HepG2 (cell line): ENCODE measurements at regions not wholly inside any gene's neighbourhood (a gene's known extent, or its start where the extent isn't known, plus 50 kb on each side); places are given as distances from the start of the nearest gene placed in this dataset.

ENCODE experiments used
- ATAC-seq: fragments of 200-7000 bp; cut with Tn5 transposase; 3 replicates; pipeline ENCODE4 v1.9.1; 2020; ENCODE audit warnings: mild to moderate bottlenecking, moderate library complexity
- BruUV-seq: library from RNA; stranded (reverse); fragments of 400-500 nt; replicated peaks from 2 replicates; lab custom pipeline; 2021; lab: Mats Ljungman, UMichigan
- CTCF ChIA-PET: fragments of 300-600 bp; formaldehyde crosslinking; extraction: SDS; loops from one replicate; lab custom pipeline; 2021; ENCODE audit warnings: low total read pairs, inconsistent platforms, low intra/inter-chr PET ratio; lab: Yijun Ruan, JAX
- POLR2A ChIA-PET: fragments of 350-600 bp; sonication (Branson Sonifier 250); formaldehyde crosslinking; loops from one replicate; lab custom pipeline; 2020; ENCODE audit warnings: antibody characterized with exemption, inconsistent platforms; lab: Yijun Ruan, JAX
- DNase-seq: peaks from one replicate; pipeline ENCODE4 v3.0.0-alpha.2; 2015; ENCODE audit warnings: low spot score
- FAIRE-seq: peaks from 3 replicates; lab custom pipeline; 2011; peaks lifted over from hg19 to GRCh38; lab: Jason Lieb, UNC
- H2AFZ ChIP-seq: one replicate; pipeline ENCODE4 v1.6.1; 2011; ENCODE audit warnings: low read length, inconsistent platforms
- H3K27ac ChIP-seq: fragments of 300-600 bp; 3 replicates; pipeline ENCODE4 v1.8.0; 2011; ENCODE audit warnings: mixed run types, mild to moderate bottlenecking, mixed read lengths, low read length, inconsistent platforms; ENCODE audit not compliant: insufficient read depth; ENCODE audit errors: extremely low read length
- H3K27me3 ChIP-seq, 2 experiments: fragments of 200-600 bp in 1 of 2; 2 replicates in 1 of 2; 3 replicates in 1 of 2; pipeline versions ENCODE4 v1.6.0 to v1.8.0; 2011; ENCODE audit warnings: low read length in 2 of 2, mild to moderate bottlenecking in 2 of 2, moderate library complexity in 2 of 2, inconsistent platforms in 1 of 2; ENCODE audit not compliant: insufficient read depth in 2 of 2, control insufficient read depth in 1 of 2
- H3K36me3 ChIP-seq, 2 experiments: fragments of 200-600 bp in 1 of 2; replicated peaks in 1 of 2; 2 replicates in 1 of 2; 3 replicates in 1 of 2; pipeline versions ENCODE4 v1.5.1 to v1.8.0; 2011; ENCODE audit warnings: low read length in 2 of 2, inconsistent platforms in 1 of 2; ENCODE audit not compliant: insufficient read depth in 2 of 2, control insufficient read depth in 1 of 2
- H3K4me1 ChIP-seq: 2 replicates; pipeline ENCODE4 v1.5.1; 2012; ENCODE audit warnings: low read length, inconsistent platforms; ENCODE audit not compliant: insufficient read depth
- H3K4me2 ChIP-seq: 2 replicates; pipeline ENCODE4 v1.6.0; 2011; ENCODE audit warnings: low read depth, low read length, inconsistent platforms
- H3K4me3 ChIP-seq, 3 experiments: fragments of 200-600 bp in 1 of 3; sonication (generic), shearing (Covaris generic) in 1 of 3; replicated peaks in 1 of 3; 2 replicates each; pipeline ENCODE4 v1.5.1; 2011 to 2016; ENCODE audit warnings: low read length in 3 of 3, inconsistent platforms in 2 of 3, low read depth in 2 of 3, mild to moderate bottlenecking in 2 of 3, control low read depth in 1 of 3, mixed read lengths in 1 of 3; ENCODE audit not compliant: insufficient read depth in 1 of 3
- H3K79me2 ChIP-seq: one replicate; pipeline ENCODE4 v1.6.1; 2011; ENCODE audit warnings: low read length, inconsistent platforms; ENCODE audit not compliant: insufficient read depth
- H3K9ac ChIP-seq: 2 replicates; pipeline ENCODE4 v1.6.0; 2011; ENCODE audit warnings: mild to moderate bottlenecking, low read depth, low read length, inconsistent platforms; ENCODE audit not compliant: insufficient read depth
- H3K9me3 ChIP-seq: 2 replicates; pipeline ENCODE4 v1.5.1; 2012; ENCODE audit warnings: mild to moderate bottlenecking, low read length
- H4K20me1 ChIP-seq: 2 replicates; pipeline ENCODE4 v1.6.0; 2011; ENCODE audit warnings: inconsistent platforms, mild to moderate bottlenecking, low read length, moderate library complexity; ENCODE audit not compliant: insufficient read depth
- ATF7 ChIP-seq, 2 experiments: fragments of 450-650 bp in 1 of 2; sonication (generic) in 1 of 2; formaldehyde crosslinking in 1 of 2; IDR thresholded peaks; 2 replicates each; pipeline versions ENCODE4 v1.4.0 to v1.6.1; 2016 to 2020; ENCODE audit warnings: antibody characterized with exemption in 1 of 2, mild to moderate bottlenecking in 1 of 2, missing genetic modification reagents in 1 of 2
- CCAR2 ChIP-seq: fragments of 200-400 bp; formaldehyde crosslinking; optimal IDR thresholded peaks from 2 replicates; pipeline ENCODE3; 2018; ENCODE audit warnings: low read depth, mild to moderate bottlenecking, low read length, moderate library complexity
- EP300 ChIP-seq, 3 experiments: sonication (generic) in 1 of 3; formaldehyde crosslinking in 1 of 3; IDR thresholded peaks; 2 replicates each; pipeline versions ENCODE4 v1.5.1 to v1.6.1; 2011 to 2020; ENCODE audit warnings: low read depth in 2 of 3, low read length in 2 of 3, borderline replicate concordance in 1 of 3, improper control_type of control experiment in 1 of 3, mild to moderate bottlenecking in 1 of 3, missing genetic modification reagents in 1 of 3, moderate library complexity in 1 of 3
- HNF1B ChIP-seq: sonication (generic); formaldehyde crosslinking; IDR thresholded peaks from 2 replicates; pipeline ENCODE4 v1.5.1; 2020; ENCODE audit warnings: mild to moderate bottlenecking, moderate library complexity, missing genetic modification reagents
- IRF9 ChIP-seq: sonication (generic); formaldehyde crosslinking; IDR thresholded peaks from 2 replicates; pipeline ENCODE4 v1.8.0; 2022; ENCODE audit warnings: missing genetic modification reagents, mild to moderate bottlenecking, borderline replicate concordance
- ISX ChIP-seq: sonication (generic); formaldehyde crosslinking; conservative IDR thresholded peaks from 2 replicates; pipeline ENCODE4 v1.5.0; 2020; ENCODE audit warnings: missing genetic modification reagents
- MAFK ChIP-seq, 2 experiments: IDR thresholded peaks in 1 of 2; conservative IDR thresholded peaks in 1 of 2; 2 replicates each; pipeline ENCODE4 v1.6.1; 2011; ENCODE audit warnings: improper control_type of control experiment in 2 of 2, low read length in 2 of 2
- NFE2L2 ChIP-seq: fragments of 150-350 bp; IDR thresholded peaks from 2 replicates; pipeline ENCODE4 v1.6.1; 2014; ENCODE audit warnings: low read length
- PRDM10 ChIP-seq: sonication (generic); formaldehyde crosslinking; IDR thresholded peaks from 2 replicates; pipeline ENCODE4 v1.4.0; 2020; ENCODE audit warnings: low read depth, missing genetic modification reagents
- SKI ChIP-seq: fragments of 450-650 bp; IDR thresholded peaks from one replicate; pipeline ENCODE4 v1.6.1; 2018; ENCODE audit warnings: mild to moderate bottlenecking; ENCODE audit not compliant: partially characterized antibody
- SRSF9 ChIP-seq: fragments of 200-400 bp; formaldehyde crosslinking; IDR thresholded peaks from 2 replicates; pipeline ENCODE4 v1.6.1; 2018; ENCODE audit warnings: borderline replicate concordance, mild to moderate bottlenecking, low read depth, low read length; ENCODE audit not compliant: insufficient read depth, poor library complexity, severe bottlenecking
- TRIM24 ChIP-seq: sonication (generic); formaldehyde crosslinking; IDR thresholded peaks from 2 replicates; pipeline ENCODE4 v1.8.0; 2022; ENCODE audit warnings: mild to moderate bottlenecking, missing genetic modification reagents
- ZFP82 ChIP-seq: sonication (generic); formaldehyde crosslinking; IDR thresholded peaks from 2 replicates; pipeline ENCODE4 v1.5.1; 2020; ENCODE audit warnings: mild to moderate bottlenecking, missing genetic modification reagents, borderline replicate concordance
- ZNF558 ChIP-seq: sonication (generic); formaldehyde crosslinking; IDR thresholded peaks from 2 replicates; pipeline ENCODE4 v1.9.0; 2022; ENCODE audit warnings: mild to moderate bottlenecking, missing genetic modification reagents, borderline replicate concordance
- ZNF720 ChIP-seq: sonication (generic); formaldehyde crosslinking; IDR thresholded peaks from 2 replicates; pipeline ENCODE4 v1.4.0; 2020; ENCODE audit warnings: missing genetic modification reagents
- ZNF75D ChIP-seq: sonication (generic); formaldehyde crosslinking; IDR thresholded peaks from 2 replicates; pipeline ENCODE4 v1.8.1; 2023; ENCODE audit warnings: missing genetic modification reagents, mild to moderate bottlenecking, borderline replicate concordance
- WGBS: methylation state at CpG from one replicate; pipeline ENCODE4 v1.1.6; 2017; ENCODE audit warnings: low lambda C conversion rate; 5-methylcytosine and 5-hydroxymethylcytosine counted together
- in situ Hi-C: cut with HindIII; loops from 2 replicates; pipeline ENCODE4 v1.10.0; 2017; ENCODE audit warnings: low pct_unique_long_range_greater_than_20kb; ENCODE audit not compliant: extremely low pct_ligation_motif_present
- intact Hi-C: fragments of 100-400 bp; cut with micrococcal nuclease; formaldehyde crosslinking; loops from one replicate; pipeline ENCODE4 v1.10.0; 2022; ENCODE audit not compliant: unreplicated experiment

GRCh38 chr4:140256941-140257340, 103.0 kb upstream of the MAML3 start (continued):
- TF ChIP-seq ATF7 (IDR thresholded peaks at IDR 0.05), result peak; percentile 83
- no peak for TF ChIP-seq ATF7 (CRISPR knock-in tag; IDR thresholded peaks at IDR 0.05)
- TF ChIP-seq CCAR2, result no peak
- TF ChIP-seq PRDM10 (CRISPR knock-in tag), result 0 out of 2 replicates have a peak, but pooled peaks have one; percentile 19
- TF ChIP-seq ZNF558 (CRISPR knock-in tag), result no peak

GRCh38 chr4:140256335-140256734, 102.4 kb upstream of the MAML3 start:
- intact Hi-C loops, result no loop called here
- no peaks in the 10 kb centered on the region for H3K36me3 ChIP-seq
- 0% methylated on average over 2 of the region's 2 CpGs for WGBS
- in situ Hi-C loops, result no loop called here
- no peaks in the 10 kb centered on the region for H3K9me3 ChIP-seq
- no peak overlapping the region for H2AFZ ChIP-seq
- no peak overlapping the region for H3K4me3 ChIP-seq
- H3K79me2 ChIP-seq, result no peaks in the 10 kb centered on the region
- peaks cover 2 to 8% of the 10 kb centered on the region in 2 experiments; a peak in 2 of 5 replicates for H3K27me3 ChIP-seq
- H3K9ac ChIP-seq, result no peak overlapping the region
- ATAC-seq (no peak), FAIRE-seq (no peak), DNase-seq (peak; percentile 38)
- H3K4me2 ChIP-seq, result 0 out of 2 replicates have a peak overlapping the region, but pooled peaks have one; percentile 2
- no peaks in the 10 kb centered on the region for H4K20me1 ChIP-seq
- peaks cover 43% of the 10 kb centered on the region for H3K4me1 ChIP-seq
- CTCF ChIA-PET, result no interaction called here
- POLR2A ChIA-PET, result no interaction called here
- H3K27ac ChIP-seq, result no peak overlapping the region
- BruUV-seq, result no TSS peak
- TF ChIP-seq SKI (no peak), TRIM24 (CRISPR knock-in tag) (no peak), NFE2L2 (0 out of 2 replicates have a peak, but pooled peaks have one; percentile 17), ZNF75D (no peak), ZNF720 (no peak), SRSF9 (no peak), HNF1B (CRISPR knock-in tag) (no peak), IRF9 (CRISPR knock-in tag) (no peak), ISX (CRISPR knock-in tag) (no peak), EP300 (IDR thresholded peaks at IDR 0.05; ENCODE audit: low read depth in 2 of 2, low read length in 2 of 2) (peak in 1 of 2 experiments; percentile 24; a peak in 1 of 4 replicates), EP300 (CRISPR knock-in tag; IDR thresholded peaks at IDR 0.05; ENCODE audit: borderline replicate concordance) (no peak), MAFK (conservative IDR thresholded peaks at IDR 0.05 in 1 of 2, IDR thresholded peaks at IDR 0.05 in 1 of 2; ENCODE audit: low read length in 2 of 2) (peak; percentile 41 to 54; a peak in 3 of 4 replicates), ZFP82 (CRISPR knock-in tag) (no peak)
